Panc1 (cell line): ENCODE measurements at regions not wholly inside any gene's neighbourhood (a gene's known extent, or its start where the extent isn't known, plus 50 kb on each side); places are given as distances from the start of the nearest gene placed in this dataset.

Source experiments
- POLR2AphosphoS5 ChIP-seq: IDR thresholded peaks from 2 replicates; pipeline ENCODE4 v1.6.1; 2012; ENCODE audit warnings: mild to moderate bottlenecking, low read depth, low read length, moderate library complexity
- REST ChIP-seq, 2 experiments: IDR thresholded peaks; 2 replicates each; pipeline ENCODE4 v1.6.1; 2011 to 2012; ENCODE audit warnings: low read depth in 2 of 2, control low read depth in 1 of 2, low read length in 1 of 2, mild to moderate bottlenecking in 1 of 2, moderate library complexity in 1 of 2; ENCODE audit not compliant: insufficient read depth in 1 of 2
- SIN3A ChIP-seq: IDR thresholded peaks from 2 replicates; pipeline ENCODE4 v1.6.1; 2012; ENCODE audit warnings: low read depth, mild to moderate bottlenecking, low read length, moderate library complexity, borderline replicate concordance; ENCODE audit not compliant: insufficient read depth
- TCF7L2 ChIP-seq: IDR thresholded peaks from 2 replicates; pipeline ENCODE4 v1.6.1; 2011; ENCODE audit warnings: mild to moderate bottlenecking, low read depth, low read length, inconsistent platforms
- TF ChIP-seq, protein P1 (sequence below): fragments of 450-650 bp; IDR thresholded peaks from 2 replicates; pipeline ENCODE4 v1.5.1; 2017; ENCODE audit warnings: mild to moderate bottlenecking

- no peak for TF ChIP-seq POLR2AphosphoS5
- TF ChIP-seq, protein P1, sequence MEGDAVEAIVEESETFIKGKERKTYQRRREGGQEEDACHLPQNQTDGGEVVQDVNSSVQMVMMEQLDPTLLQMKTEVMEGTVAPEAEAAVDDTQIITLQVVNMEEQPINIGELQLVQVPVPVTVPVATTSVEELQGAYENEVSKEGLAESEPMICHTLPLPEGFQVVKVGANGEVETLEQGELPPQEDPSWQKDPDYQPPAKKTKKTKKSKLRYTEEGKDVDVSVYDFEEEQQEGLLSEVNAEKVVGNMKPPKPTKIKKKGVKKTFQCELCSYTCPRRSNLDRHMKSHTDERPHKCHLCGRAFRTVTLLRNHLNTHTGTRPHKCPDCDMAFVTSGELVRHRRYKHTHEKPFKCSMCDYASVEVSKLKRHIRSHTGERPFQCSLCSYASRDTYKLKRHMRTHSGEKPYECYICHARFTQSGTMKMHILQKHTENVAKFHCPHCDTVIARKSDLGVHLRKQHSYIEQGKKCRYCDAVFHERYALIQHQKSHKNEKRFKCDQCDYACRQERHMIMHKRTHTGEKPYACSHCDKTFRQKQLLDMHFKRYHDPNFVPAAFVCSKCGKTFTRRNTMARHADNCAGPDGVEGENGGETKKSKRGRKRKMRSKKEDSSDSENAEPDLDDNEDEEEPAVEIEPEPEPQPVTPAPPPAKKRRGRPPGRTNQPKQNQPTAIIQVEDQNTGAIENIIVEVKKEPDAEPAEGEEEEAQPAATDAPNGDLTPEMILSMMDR = no peak
- TF ChIP-seq REST (IDR thresholded peaks at IDR 0.05; ENCODE audit: insufficient read depth in 1 of 2, low read depth in 2 of 2, low read length in 1 of 2) = no peak
- TF ChIP-seq TCF7L2 = no peak
- no peak for TF ChIP-seq SIN3A
Measured at GRCh38 chr17:14793237-14793636, 471.9 kb downstream of the PMP22 start.
